Dedifferentiated amniotic fluid mesenchymal stem cell (primary cell): ENCODE measurements at regions not wholly inside any gene's neighbourhood (a gene's known extent, or its start where the extent isn't known, plus 50 kb on each side); places are given as distances from the start of the nearest gene placed in this dataset.
"Not testable (repeated sequence)": the region's sequence is repeated elsewhere in the genome, so short reads cannot be mapped to it uniquely, and the experiment has no call there.

Source experiments
- DNase-seq: peaks from one replicate; pipeline ENCODE4 v3.0.0-alpha.2; 2016; ENCODE audit errors: extremely low spot score

GRCh38 chr5:171542525-171543140 lies 123.2 kb downstream of the FGF18 start:
- DNase-seq, result no peak

GRCh38 chr5:171543148-171543815 lies 123.8 kb downstream of the FGF18 start:
- no peak for DNase-seq

- DNase-seq, result no peak
These were observed 125.7 kb downstream of the FGF18 start for GRCh38 chr5:171544913-171545765.

GRCh38 chr5:171549274-171549673 lies 129.8 kb downstream of the FGF18 start:
- no peak for DNase-seq

- DNase-seq, result not testable (repeated sequence)
These were observed 134.4 kb downstream of the FGF18 start for GRCh38 chr5:171553817-171554216.

GRCh38 chr5:171555160-171555559 lies 135.7 kb downstream of the FGF18 start:
- DNase-seq, result no peak

- DNase-seq, result no peak
These were observed 143.4 kb downstream of the FGF18 start for GRCh38 chr5:171562822-171563221.

GRCh38 chr5:171568389-171568788 lies 148.9 kb downstream of the FGF18 start:
- no peak for DNase-seq

- DNase-seq, result no peak
These were observed 149.7 kb downstream of the FGF18 start for GRCh38 chr5:171569065-171569712.

GRCh38 chr5:171570244-171570825 lies 150.9 kb downstream of the FGF18 start:
- peak; percentile 26 for DNase-seq

GRCh38 chr5:171571663-171572062 lies 152.2 kb downstream of the FGF18 start:
- DNase-seq, result no peak

- no peak for DNase-seq
These were observed 153.6 kb downstream of the FGF18 start for GRCh38 chr5:171573021-171573420.

- no peak for DNase-seq
These were observed 154.2 kb downstream of the FGF18 start for GRCh38 chr5:171573451-171574225.

- DNase-seq, result no peak
These were observed 154.9 kb downstream of the FGF18 start for GRCh38 chr5:171574376-171574775.

- DNase-seq, result no peak
These were observed 155.9 kb downstream of the FGF18 start for GRCh38 chr5:171575386-171575785.

- DNase-seq, result no peak
These were observed 156.4 kb downstream of the FGF18 start for GRCh38 chr5:171575808-171576207.

GRCh38 chr5:171577042-171577758 lies 157.8 kb downstream of the FGF18 start:
- DNase-seq, result no peak

GRCh38 chr5:171578049-171578828 lies 158.8 kb downstream of the FGF18 start:
- no peak for DNase-seq

GRCh38 chr5:171578829-171579491 lies 159.5 kb downstream of the FGF18 start:
- no peak for DNase-seq
